ENCODE measurements at regions not wholly inside any gene's neighbourhood (a gene's known extent, or its start where the extent isn't known, plus 50 kb on each side); places are given as distances from the start of the nearest gene placed in this dataset.

- TF ChIP-seq PRDM15 (CRISPR knock-in tag; IDR thresholded peaks at IDR 0.05) (no peak), PAX8 (IDR thresholded peaks at IDR 0.05) (no peak), RAD21 (IDR thresholded peaks at IDR 0.05; ENCODE audit: insufficient read depth, low read depth, low read length) (peak; percentile 48), TCF12 (IDR thresholded peaks at IDR 0.05; ENCODE audit: low read depth, low read length) (no peak), POU2F2 (IDR thresholded peaks at IDR 0.05; ENCODE audit: borderline replicate concordance, low read depth, low read length) (no peak), CTCF (IDR thresholded peaks at IDR 0.05 in 2 of 3, conservative IDR thresholded peaks at IDR 0.05 in 1 of 3; ENCODE audit: control insufficient read depth in 2 of 3, extremely low read depth in 1 of 3, insufficient read depth in 1 of 3, low read depth in 3 of 3, low read length in 3 of 3) (peak in 2 of 3 experiments; percentile 15; a peak in 2 of 6 replicates), RELB (IDR thresholded peaks at IDR 0.05; ENCODE audit: low read depth) (no peak), ZNF217 (IDR thresholded peaks at IDR 0.05) (no peak), SMARCA5 (IDR thresholded peaks at IDR 0.05) (no peak), IKZF2 (IDR thresholded peaks at IDR 0.05) (no peak), GATAD2B (conservative IDR thresholded peaks at IDR 0.05; ENCODE audit: low read depth) (no peak)
These were observed 689.9 kb upstream of the SEMA6D start (continued) for GRCh38 chr15:47027322-47027946.

All from GM12878 (cell line).